ENCODE measurements at regions not wholly inside any gene's neighbourhood (a gene's known extent, or its start where the extent isn't known, plus 50 kb on each side); places are given as distances from the start of the nearest gene placed in this dataset.

DNA sequence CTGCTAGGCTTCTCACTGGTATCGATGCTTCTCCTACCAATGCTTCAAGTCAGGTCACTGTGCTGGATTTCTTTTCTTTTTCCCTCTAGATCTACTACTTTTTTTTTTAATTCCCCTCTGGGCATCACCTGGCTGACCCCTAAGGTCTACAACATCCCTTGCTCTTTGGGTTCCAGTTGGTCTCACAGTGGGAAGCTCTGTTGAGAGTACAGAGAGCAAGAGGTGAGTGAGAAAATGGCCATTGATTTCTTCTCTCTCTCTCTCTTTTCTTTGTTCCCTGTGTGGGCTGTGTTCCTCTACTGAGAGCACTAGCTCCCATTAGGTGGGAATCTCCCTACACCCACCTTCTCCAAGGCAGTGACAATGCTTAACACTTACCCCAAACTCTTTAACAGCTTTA is 413.4 kb downstream of the KCNJ2 start:
- ATAC-seq = no peak
- no peak overlapping the region for H2AFZ ChIP-seq (ENCODE audit: low read length)

DNA sequence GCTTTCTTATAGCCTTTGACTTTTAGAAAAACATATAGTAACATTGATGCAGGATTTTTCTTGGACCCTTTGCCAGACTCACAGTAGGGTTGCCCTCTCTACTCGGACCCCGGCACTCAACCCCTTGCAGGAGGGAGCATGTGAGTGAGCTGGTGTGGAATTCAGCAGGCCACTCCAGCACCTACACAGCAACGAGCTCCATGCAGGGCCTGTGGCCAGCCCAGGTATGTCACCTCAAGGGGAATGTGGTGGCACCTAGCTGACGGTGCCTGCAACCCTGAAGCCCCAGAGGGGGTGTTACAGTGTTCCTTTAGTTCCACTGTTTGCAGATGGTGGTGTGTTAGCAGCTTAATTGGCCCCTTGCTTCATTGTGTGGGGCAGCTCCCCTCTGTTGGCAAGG is 414.9 kb downstream of the KCNJ2 start:
- DNase-seq = no peak
- Histone ChIP-seq H3K4me3 (ENCODE audit: low read length) (no peak overlapping the region), H3K4me1 (ENCODE audit: insufficient read depth, low read length) (no peaks in the 10 kb centered on the region), H3K79me2 (ENCODE audit: low read length) (no peaks in the 10 kb centered on the region), H3K9ac (ENCODE audit: low read length) (no peak overlapping the region), H4K20me1 (ENCODE audit: low read length) (no peaks in the 10 kb centered on the region), H3K9me2 (replicated peaks; ENCODE audit: low read length) (no peaks in the 10 kb centered on the region), H3F3A (ENCODE audit: low read length, unreplicated experiment) (no peaks in the 10 kb centered on the region), H3K36me3 (ENCODE audit: low read depth, low read length) (no peaks in the 10 kb centered on the region), H3K27ac (ENCODE audit: low read length) (no peak overlapping the region), H3K27me3 (ENCODE audit: low read length) (no peaks in the 10 kb centered on the region), H3K9me3 (ENCODE audit: low read length) (no peaks in the 10 kb centered on the region), H3K4me2 (ENCODE audit: low read length) (no peak overlapping the region), H2AFZ (ENCODE audit: low read length) (no peak overlapping the region)
- BruUV-seq (replicated peaks) = no TSS peak
- intact Hi-C loops (cut with micrococcal nuclease) = no loop called here
- TF ChIP-seq, protein P1, sequence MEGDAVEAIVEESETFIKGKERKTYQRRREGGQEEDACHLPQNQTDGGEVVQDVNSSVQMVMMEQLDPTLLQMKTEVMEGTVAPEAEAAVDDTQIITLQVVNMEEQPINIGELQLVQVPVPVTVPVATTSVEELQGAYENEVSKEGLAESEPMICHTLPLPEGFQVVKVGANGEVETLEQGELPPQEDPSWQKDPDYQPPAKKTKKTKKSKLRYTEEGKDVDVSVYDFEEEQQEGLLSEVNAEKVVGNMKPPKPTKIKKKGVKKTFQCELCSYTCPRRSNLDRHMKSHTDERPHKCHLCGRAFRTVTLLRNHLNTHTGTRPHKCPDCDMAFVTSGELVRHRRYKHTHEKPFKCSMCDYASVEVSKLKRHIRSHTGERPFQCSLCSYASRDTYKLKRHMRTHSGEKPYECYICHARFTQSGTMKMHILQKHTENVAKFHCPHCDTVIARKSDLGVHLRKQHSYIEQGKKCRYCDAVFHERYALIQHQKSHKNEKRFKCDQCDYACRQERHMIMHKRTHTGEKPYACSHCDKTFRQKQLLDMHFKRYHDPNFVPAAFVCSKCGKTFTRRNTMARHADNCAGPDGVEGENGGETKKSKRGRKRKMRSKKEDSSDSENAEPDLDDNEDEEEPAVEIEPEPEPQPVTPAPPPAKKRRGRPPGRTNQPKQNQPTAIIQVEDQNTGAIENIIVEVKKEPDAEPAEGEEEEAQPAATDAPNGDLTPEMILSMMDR (conservative IDR thresholded peaks at IDR 0.05; ENCODE audit: low read depth, low read length) = no peak
- TF ChIP-seq EZH2 (IDR thresholded peaks at IDR 0.05; ENCODE audit: low read length, unreplicated experiment) = no peak
- TF ChIP-seq EZH2phosphoT487 (IDR thresholded peaks at IDR 0.05; ENCODE audit: borderline replicate concordance, low read length) = no peak
- ATAC-seq = no peak
- ChIA-PET POLR2A (ENCODE audit: unreplicated experiment) (no interaction called here), CTCF (no interaction called here)

More for the DNA sequence above, 413.4 kb downstream of the KCNJ2 start:
- no peak for DNase-seq
- H3F3A ChIP-seq (ENCODE audit: low read length, unreplicated experiment) = no peaks in the 10 kb centered on the region
- POLR2A ChIA-PET (ENCODE audit: unreplicated experiment) = no interaction called here
- no peak overlapping the region for H3K9ac ChIP-seq (ENCODE audit: low read length)
- BruUV-seq (replicated peaks) = no TSS peak
- TF ChIP-seq, protein P1 (conservative IDR thresholded peaks at IDR 0.05; ENCODE audit: low read depth, low read length) = no peak
- TF ChIP-seq EZH2 (IDR thresholded peaks at IDR 0.05; ENCODE audit: low read length, unreplicated experiment) = no peak
- no peak for TF ChIP-seq EZH2phosphoT487 (IDR thresholded peaks at IDR 0.05; ENCODE audit: borderline replicate concordance, low read length)
- no peaks in the 10 kb centered on the region for H3K9me2 ChIP-seq (replicated peaks; ENCODE audit: low read length)
- H3K4me1 ChIP-seq (ENCODE audit: insufficient read depth, low read length) = no peaks in the 10 kb centered on the region
- CTCF ChIA-PET = no interaction called here
- no peak overlapping the region for H3K27ac ChIP-seq (ENCODE audit: low read length)
- intact Hi-C loops (cut with micrococcal nuclease) = no loop called here
- no peak overlapping the region for H3K4me2 ChIP-seq (ENCODE audit: low read length)
- no peaks in the 10 kb centered on the region for H3K36me3 ChIP-seq (ENCODE audit: low read depth, low read length)
- H3K4me3 ChIP-seq (ENCODE audit: low read length) = no peak overlapping the region
- no peaks in the 10 kb centered on the region for H3K79me2 ChIP-seq (ENCODE audit: low read length)
- no peaks in the 10 kb centered on the region for H4K20me1 ChIP-seq (ENCODE audit: low read length)
- H3K27me3 ChIP-seq (ENCODE audit: low read length) = no peaks in the 10 kb centered on the region; the same call in 1 of the 2 replicates
- no peaks in the 10 kb centered on the region for H3K9me3 ChIP-seq (ENCODE audit: low read length)

DNA sequence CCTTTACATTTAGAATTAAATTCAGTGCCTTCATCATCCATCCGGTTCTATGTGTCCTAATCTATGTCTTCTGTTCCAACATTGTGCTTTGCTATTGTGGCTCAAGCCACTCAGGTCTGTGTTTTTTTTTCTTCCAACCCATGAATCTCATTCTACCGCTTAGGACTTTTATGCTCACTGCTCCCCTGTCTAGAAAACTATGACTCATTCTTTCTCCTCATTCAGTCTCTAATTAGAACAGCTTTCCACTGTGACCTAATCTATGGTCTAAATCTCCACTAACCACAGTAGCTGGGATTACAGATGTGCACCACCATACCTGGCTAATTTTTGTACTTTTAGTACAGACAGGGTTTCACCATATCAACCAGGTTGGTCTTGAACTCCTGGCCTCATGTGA is 418.7 kb downstream of the KCNJ2 start:
- Histone ChIP-seq H3K4me2 (ENCODE audit: low read length) (no peak overlapping the region), H3K4me3 (ENCODE audit: low read length) (no peak overlapping the region), H3K27me3 (ENCODE audit: low read length) (no peaks in the 10 kb centered on the region), H2AFZ (ENCODE audit: low read length) (no peak overlapping the region), H4K20me1 (ENCODE audit: low read length) (no peaks in the 10 kb centered on the region), H3K27ac (ENCODE audit: low read length) (no peak overlapping the region), H3F3A (ENCODE audit: low read length, unreplicated experiment) (no peaks in the 10 kb centered on the region), H3K36me3 (ENCODE audit: low read depth, low read length) (no peaks in the 10 kb centered on the region), H3K9me3 (ENCODE audit: low read length) (no peaks in the 10 kb centered on the region), H3K4me1 (ENCODE audit: insufficient read depth, low read length) (no peaks in the 10 kb centered on the region), H3K9me2 (replicated peaks; ENCODE audit: low read length) (no peaks in the 10 kb centered on the region), H3K9ac (ENCODE audit: low read length) (no peak overlapping the region), H3K79me2 (ENCODE audit: low read length) (no peaks in the 10 kb centered on the region)
- BruUV-seq (replicated peaks) = no TSS peak
- POLR2A ChIA-PET (ENCODE audit: unreplicated experiment) = no interaction called here
- CTCF ChIA-PET = no interaction called here
- DNase-seq (no peak), ATAC-seq (no peak)
- intact Hi-C loops (cut with micrococcal nuclease) = no loop called here
- TF ChIP-seq EZH2phosphoT487 (IDR thresholded peaks at IDR 0.05; ENCODE audit: borderline replicate concordance, low read length) (no peak), EZH2 (IDR thresholded peaks at IDR 0.05; ENCODE audit: low read length, unreplicated experiment) (no peak)
- TF ChIP-seq, protein P1 (conservative IDR thresholded peaks at IDR 0.05; ENCODE audit: low read depth, low read length) = no peak
